Breast epithelium (tissue), 4 donors: ENCODE measurements at regions not wholly inside any gene's neighbourhood (a gene's known extent, or its start where the extent isn't known, plus 50 kb on each side); places are given as distances from the start of the nearest gene placed in this dataset.

Experiments used
- DNase-seq, 2 donors: peaks; one replicate each; pipeline ENCODE4 v3.0.0-alpha.2; 2019; ENCODE audit warnings: low spot score in 2 of 2
- H3K27ac ChIP-seq, 2 donors: fragments of 200-600 bp; sonication (generic) in 1 of 2; one replicate each; pipeline ENCODE4 v1.5.1; 2016 to 2019; ENCODE audit warnings: mild to moderate bottlenecking in 1 of 2
- H3K27me3 ChIP-seq, 2 donors: fragments of 200-600 bp; sonication (generic) in 1 of 2; one replicate each; pipeline versions ENCODE4 v1.5.1 to v1.6.0; 2017 to 2019; ENCODE audit warnings: control low read depth in 1 of 2, mild to moderate bottlenecking in 1 of 2
- H3K36me3 ChIP-seq: fragments of 200-600 bp; one replicate; pipeline ENCODE4 v1.5.1; 2019
- H3K4me1 ChIP-seq, 2 donors: fragments of 200-600 bp; sonication (generic); one replicate each; pipeline ENCODE4 v1.5.1; 2016 to 2019; ENCODE audit warnings: control low read depth in 1 of 2
- H3K4me3 ChIP-seq, 3 donors: fragments of 200-600 bp; sonication (generic); 1 replicate in 2 of 3; 2 replicates in 1 of 3; pipeline ENCODE4 v1.5.1; 2016 to 2019; ENCODE audit warnings: mild to moderate bottlenecking in 3 of 3, moderate library complexity in 2 of 3
- H3K9me3 ChIP-seq, 2 donors: fragments of 200-600 bp; sonication (generic) in 1 of 2; one replicate each; pipeline ENCODE4 v1.5.1; 2016 to 2019; ENCODE audit warnings: control low read depth in 1 of 2
- POLR2A ChIP-seq: fragments of 450-650 bp; IDR thresholded peaks from one replicate; pipeline ENCODE4 v1.6.1; 2016; ENCODE audit warnings: antibody characterized with exemption, mild to moderate bottlenecking, moderate library complexity
- POLR2AphosphoS5 ChIP-seq, 3 donors: sonication (generic); formaldehyde crosslinking; IDR thresholded peaks; one replicate each; pipeline ENCODE4 v1.6.1; 2017; ENCODE audit warnings: antibody characterized with exemption in 3 of 3
- intact Hi-C: fragments of 100-400 bp; cut with DNase I; formaldehyde crosslinking; loops from one replicate; pipeline ENCODE4 v1.15.1; 2023; ENCODE audit warnings: low total_unique reads
- TF ChIP-seq, protein P1 (sequence below), 3 donors: fragments of 450-650 bp; IDR thresholded peaks; one replicate each; pipeline ENCODE4 v1.5.1; 2016 to 2017; ENCODE audit warnings: antibody characterized with exemption in 3 of 3, mild to moderate bottlenecking in 3 of 3, moderate library complexity in 3 of 3

DNA sequence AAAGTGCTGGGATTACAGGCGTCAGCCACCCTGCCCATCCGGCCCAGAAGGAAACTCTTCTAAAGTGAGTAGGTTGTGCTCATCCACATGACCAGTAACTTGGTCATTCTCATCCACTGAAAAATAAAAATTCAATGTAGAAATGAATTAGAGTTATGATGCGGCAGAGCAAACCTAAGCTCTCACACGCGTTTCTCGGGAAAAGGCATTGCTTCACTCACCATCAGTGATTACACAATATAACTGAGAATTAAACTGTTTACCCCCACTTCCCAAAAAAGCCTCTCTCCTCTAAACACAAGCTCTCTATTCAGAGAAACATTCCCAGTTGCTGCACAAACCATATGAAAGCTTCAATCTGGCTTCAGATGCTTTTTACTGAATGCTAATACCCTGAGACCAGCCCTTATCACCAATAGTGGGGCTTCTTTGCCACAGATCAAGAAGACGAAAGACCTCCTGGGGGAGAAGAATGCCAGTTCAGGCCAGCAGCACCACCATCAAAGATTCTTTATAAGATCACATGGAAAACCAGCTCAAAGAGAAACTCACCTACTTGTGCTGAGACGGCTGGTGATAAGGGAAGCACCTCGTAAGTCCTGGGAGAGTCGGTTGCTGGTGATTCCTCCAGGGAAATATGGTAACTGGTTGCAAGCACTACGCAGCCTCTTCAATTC, 121.5 kb upstream of the SFSWAP start:
- H3K9me3 ChIP-seq, result peaks cover 9 to 10% of the 10 kb centered on the region in 2 donors

DNA sequence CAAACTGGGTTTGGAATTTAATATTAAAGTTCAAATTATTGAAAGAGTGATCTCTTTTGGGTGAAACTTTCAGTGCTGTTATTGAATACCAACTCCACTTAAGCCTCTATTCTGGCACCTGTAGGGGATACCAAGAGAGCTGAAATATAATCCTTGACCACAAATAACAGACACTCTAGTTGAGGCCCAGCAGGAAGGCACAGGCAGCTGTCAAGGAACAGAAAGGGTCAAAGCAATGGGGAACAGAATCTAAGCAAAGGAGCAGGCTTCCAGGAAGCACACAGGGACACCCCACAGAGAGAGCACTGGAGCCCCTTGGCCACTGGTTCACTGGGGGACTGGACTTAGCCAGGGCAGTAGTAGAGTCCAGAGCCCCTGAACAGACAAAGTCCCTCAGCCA, 120.9 kb upstream of the SFSWAP start:
- Histone ChIP-seq H3K27ac (no peak overlapping the region), H3K4me1 (no peaks in the 10 kb centered on the region)
- no peak for TF ChIP-seq POLR2A
- TF ChIP-seq, protein P1, sequence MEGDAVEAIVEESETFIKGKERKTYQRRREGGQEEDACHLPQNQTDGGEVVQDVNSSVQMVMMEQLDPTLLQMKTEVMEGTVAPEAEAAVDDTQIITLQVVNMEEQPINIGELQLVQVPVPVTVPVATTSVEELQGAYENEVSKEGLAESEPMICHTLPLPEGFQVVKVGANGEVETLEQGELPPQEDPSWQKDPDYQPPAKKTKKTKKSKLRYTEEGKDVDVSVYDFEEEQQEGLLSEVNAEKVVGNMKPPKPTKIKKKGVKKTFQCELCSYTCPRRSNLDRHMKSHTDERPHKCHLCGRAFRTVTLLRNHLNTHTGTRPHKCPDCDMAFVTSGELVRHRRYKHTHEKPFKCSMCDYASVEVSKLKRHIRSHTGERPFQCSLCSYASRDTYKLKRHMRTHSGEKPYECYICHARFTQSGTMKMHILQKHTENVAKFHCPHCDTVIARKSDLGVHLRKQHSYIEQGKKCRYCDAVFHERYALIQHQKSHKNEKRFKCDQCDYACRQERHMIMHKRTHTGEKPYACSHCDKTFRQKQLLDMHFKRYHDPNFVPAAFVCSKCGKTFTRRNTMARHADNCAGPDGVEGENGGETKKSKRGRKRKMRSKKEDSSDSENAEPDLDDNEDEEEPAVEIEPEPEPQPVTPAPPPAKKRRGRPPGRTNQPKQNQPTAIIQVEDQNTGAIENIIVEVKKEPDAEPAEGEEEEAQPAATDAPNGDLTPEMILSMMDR (IDR thresholded peaks at IDR 0.05), result no peak
- TF ChIP-seq POLR2AphosphoS5 (IDR thresholded peaks at IDR 0.05), result no peak

More for the DNA sequence above, 121.5 kb upstream of the SFSWAP start:
- TF ChIP-seq POLR2AphosphoS5 (IDR thresholded peaks at IDR 0.05) (no peak), POLR2A (no peak)
- TF ChIP-seq, protein P1 (IDR thresholded peaks at IDR 0.05), result no peak
- H3K27ac ChIP-seq, result no peak overlapping the region
- H3K36me3 ChIP-seq, result no peaks in the 10 kb centered on the region
- H3K4me3 ChIP-seq, result no peak overlapping the region
- H3K27me3 ChIP-seq, result peaks cover 0 to 26% of the 10 kb centered on the region in 2 donors
- DNase-seq, result no peak
- intact Hi-C loops, result no loop called here
- H3K4me1 ChIP-seq, result no peaks in the 10 kb centered on the region

DNA sequence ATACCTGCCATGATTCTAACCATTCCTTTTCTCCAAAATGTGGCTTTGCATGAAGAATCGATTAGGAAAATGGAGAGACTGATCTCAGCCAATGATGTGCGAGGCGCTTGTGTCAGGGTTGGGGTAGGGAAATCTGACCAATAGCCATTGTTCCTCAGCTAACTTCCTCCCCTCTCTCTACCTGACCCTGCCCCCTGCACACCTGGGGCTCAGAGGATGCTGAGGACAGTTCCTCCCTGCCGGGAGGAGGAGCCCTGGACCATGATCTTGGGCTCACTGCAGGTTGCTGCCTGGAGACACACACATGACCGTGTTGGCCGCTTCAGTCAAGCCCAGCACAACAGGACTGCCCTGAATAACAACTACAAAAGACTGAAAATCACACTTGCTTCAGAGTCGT, 119.8 kb upstream of the SFSWAP start:
- Histone ChIP-seq H3K36me3 (no peaks in the 10 kb centered on the region), H3K9me3 (peaks cover 9 to 10% of the 10 kb centered on the region in 2 donors), H3K27ac (no peak overlapping the region), H3K4me1 (no peaks in the 10 kb centered on the region), H3K4me3 (no peak overlapping the region), H3K27me3 (peaks cover 0 to 23% of the 10 kb centered on the region in 2 donors)
- intact Hi-C loops, result no loop called here
- no peak for DNase-seq
- TF ChIP-seq POLR2AphosphoS5 (IDR thresholded peaks at IDR 0.05) (no peak), POLR2A (no peak)
- TF ChIP-seq, protein P1 (IDR thresholded peaks at IDR 0.05), result no peak

More for the DNA sequence above, 120.9 kb upstream of the SFSWAP start:
- intact Hi-C loops, result no loop called here
- Histone ChIP-seq H3K27me3 (peaks cover 0 to 26% of the 10 kb centered on the region in 2 donors), H3K4me3 (no peak overlapping the region), H3K36me3 (no peaks in the 10 kb centered on the region), H3K9me3 (peaks cover 9 to 10% of the 10 kb centered on the region in 2 donors)
- no peak for DNase-seq

DNA sequence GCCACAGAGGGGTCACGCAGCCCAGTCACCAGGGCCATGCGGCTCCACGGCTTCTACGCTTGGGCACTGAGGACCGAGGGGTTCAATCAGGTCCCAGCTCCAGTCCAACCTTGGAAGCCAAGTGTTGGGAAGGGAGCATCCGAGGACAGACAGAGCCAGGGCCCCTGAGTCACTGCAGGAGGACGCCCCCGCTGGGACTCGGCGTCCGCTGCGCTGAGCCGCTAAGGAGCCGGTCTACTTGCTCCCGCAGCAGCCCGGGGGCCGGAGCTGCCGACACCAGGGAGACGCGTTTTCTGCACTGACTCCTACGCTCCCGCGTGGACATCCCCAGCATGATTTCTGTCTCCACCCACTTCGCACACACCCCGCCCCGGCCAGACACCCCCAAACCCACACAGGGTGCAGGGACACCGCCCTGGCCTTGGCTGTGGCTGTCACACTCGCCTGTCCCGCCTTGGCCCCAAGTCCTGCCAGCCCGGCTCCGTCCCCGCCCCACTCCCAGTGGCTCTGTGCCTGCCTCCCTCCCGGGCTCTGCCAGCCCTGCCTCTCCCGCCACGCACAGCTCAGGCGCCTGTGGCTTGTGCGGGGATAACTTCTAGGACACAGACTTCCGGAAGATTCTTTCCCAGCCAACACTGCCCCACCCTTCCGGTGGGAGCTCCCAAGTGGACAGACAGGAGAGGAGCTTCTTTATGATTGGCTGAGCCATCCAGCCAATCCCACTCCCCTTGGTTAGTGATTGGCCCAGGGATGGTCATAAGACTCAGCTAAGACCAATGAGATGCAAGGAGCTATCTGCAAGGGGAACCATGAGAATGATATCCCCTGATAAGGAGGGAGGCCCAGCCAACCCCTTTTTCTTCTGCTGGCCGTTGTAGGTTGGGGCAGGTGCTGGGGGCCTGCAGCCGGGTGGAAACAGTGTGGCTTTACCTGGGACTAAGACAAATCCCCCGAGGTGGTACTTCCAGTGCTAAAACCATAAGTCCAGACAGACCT, 118.9 kb upstream of the SFSWAP start:
- Histone ChIP-seq H3K36me3 (no peaks in the 10 kb centered on the region), H3K4me3 (no peak overlapping the region), H3K27ac (no peak overlapping the region), H3K9me3 (peaks cover 3% of the 10 kb centered on the region in 2 donors), H3K4me1 (no peaks in the 10 kb centered on the region), H3K27me3 (peaks cover 0 to 16% of the 10 kb centered on the region in 2 donors)
- intact Hi-C loops, result no loop called here
- TF ChIP-seq POLR2A (no peak), POLR2AphosphoS5 (IDR thresholded peaks at IDR 0.05) (no peak)
- TF ChIP-seq, protein P1 (IDR thresholded peaks at IDR 0.05), result no peak
- DNase-seq, result no peak

DNA sequence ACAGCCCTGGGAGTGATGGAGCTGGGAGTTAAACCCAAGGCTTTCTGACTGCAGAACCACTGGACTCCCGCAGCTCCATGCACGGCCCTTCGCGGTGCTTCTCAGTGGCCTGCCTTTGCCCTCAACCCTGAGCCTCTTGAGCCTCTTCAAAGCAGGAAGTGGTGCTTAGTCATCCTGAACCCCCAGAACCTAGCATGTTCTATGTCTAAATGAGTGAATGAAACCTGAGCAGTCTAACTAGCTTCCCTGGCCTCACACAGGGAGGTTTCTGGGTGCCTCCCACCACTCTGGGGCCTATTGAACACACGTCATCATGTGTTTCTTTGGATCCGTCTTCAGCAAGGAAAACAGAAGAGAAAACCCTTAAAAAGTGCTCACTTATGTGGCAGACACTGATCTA, 117.9 kb upstream of the SFSWAP start:
- no peaks in the 10 kb centered on the region for H3K36me3 ChIP-seq
- intact Hi-C loops, result no loop called here
- no peak for TF ChIP-seq POLR2AphosphoS5 (IDR thresholded peaks at IDR 0.05)
- no peak for TF ChIP-seq POLR2A
- TF ChIP-seq, protein P1 (IDR thresholded peaks at IDR 0.05), result no peak
- DNase-seq, result no peak
- no peak overlapping the region for H3K4me3 ChIP-seq
- no peaks in the 10 kb centered on the region for H3K9me3 ChIP-seq
- peaks cover 0 to 15% of the 10 kb centered on the region in 2 donors for H3K27me3 ChIP-seq
- no peaks in the 10 kb centered on the region for H3K4me1 ChIP-seq
- no peak overlapping the region for H3K27ac ChIP-seq
